GM20000 (cell line): ENCODE measurements at regions not wholly inside any gene's neighbourhood (a gene's known extent, or its start where the extent isn't known, plus 50 kb on each side); places are given as distances from the start of the nearest gene placed in this dataset.

Experiments
- DNase-seq: peaks from one replicate; pipeline ENCODE4 v3.0.0; 2012; ENCODE audit warnings: low spot score
- TF ChIP-seq, protein P1 (sequence below): IDR thresholded peaks from 2 replicates; pipeline ENCODE4 v1.5.1; 2012; ENCODE audit warnings: mild to moderate bottlenecking, control low read depth; ENCODE audit errors: extremely low read depth, missing control alignments

DNA sequence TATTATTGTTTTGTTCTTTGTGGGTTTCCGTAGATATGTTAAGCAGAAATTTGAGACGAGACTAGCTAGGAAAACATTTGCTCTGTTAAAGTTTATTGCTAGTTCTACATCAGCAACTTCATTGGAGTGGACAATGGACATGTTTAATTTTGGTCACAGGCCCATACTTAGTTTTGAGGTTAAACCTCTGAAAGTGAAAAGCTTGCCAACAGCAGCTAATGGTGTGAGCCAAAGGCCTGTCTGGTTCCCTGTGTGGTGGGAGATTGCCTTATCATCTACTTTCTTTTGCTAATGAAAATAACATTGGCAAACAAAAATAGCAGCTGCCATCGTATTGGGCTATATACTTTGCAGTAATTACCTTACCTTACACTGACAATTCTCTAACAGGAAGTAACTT, 388.4 kb upstream of the FZD8 start:
- no peak for DNase-seq
- TF ChIP-seq, protein P1, sequence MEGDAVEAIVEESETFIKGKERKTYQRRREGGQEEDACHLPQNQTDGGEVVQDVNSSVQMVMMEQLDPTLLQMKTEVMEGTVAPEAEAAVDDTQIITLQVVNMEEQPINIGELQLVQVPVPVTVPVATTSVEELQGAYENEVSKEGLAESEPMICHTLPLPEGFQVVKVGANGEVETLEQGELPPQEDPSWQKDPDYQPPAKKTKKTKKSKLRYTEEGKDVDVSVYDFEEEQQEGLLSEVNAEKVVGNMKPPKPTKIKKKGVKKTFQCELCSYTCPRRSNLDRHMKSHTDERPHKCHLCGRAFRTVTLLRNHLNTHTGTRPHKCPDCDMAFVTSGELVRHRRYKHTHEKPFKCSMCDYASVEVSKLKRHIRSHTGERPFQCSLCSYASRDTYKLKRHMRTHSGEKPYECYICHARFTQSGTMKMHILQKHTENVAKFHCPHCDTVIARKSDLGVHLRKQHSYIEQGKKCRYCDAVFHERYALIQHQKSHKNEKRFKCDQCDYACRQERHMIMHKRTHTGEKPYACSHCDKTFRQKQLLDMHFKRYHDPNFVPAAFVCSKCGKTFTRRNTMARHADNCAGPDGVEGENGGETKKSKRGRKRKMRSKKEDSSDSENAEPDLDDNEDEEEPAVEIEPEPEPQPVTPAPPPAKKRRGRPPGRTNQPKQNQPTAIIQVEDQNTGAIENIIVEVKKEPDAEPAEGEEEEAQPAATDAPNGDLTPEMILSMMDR, result no peak

DNA sequence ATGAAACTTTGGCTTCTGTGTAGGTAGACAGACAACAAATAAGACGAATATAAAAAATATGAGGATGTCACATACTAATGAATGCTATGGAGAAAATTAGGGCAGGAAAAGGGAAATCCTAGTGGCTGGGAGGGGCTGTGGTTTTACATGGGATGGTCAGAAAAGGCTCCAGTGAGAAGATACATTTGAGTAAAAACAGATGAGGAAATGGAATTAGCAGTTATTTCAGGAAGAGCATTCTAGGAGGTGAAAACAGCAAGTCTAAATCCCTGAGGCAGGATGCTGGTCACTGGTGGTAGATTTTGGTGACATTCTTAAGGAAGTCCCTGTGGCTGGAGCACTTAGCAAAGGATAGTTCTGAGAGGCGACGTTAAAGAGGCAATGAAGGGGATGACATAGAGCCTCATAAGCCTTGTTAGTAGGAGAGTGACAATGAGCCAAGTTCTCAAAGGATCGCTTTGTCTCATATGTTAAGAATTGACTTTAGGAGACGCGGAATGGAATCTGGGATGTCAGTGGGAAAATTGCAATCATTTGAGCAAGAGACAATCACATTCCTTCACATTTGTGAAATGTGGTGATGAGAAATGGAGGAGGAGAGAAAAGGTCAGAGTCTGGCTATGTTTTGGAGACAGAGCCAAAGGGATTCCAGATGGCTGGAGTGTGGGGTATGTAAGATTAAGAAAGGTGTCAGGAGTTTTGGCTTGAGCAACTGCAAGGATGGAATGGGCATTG, 384.7 kb upstream of the FZD8 start:
- DNase-seq, result no peak
- TF ChIP-seq, protein P1, result no peak

DNA sequence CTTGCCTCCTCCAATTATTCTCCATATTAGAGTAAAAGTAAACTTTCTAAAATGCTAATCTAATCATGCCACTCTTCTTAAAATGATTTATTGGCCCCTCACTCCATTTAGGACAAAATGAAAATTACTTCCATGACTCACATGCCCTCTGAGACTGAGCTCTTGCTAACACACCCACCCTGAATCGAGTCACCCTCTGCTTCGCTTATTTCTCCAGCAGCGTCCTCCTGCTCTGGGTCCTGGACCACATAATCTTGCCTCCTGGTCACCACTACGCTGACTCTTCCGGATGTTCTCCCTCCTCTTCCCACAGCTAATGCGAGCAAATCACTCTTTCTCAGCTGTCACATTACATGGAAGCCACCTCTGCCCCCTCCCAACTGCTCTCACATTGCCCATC, 384.0 kb upstream of the FZD8 start:
- TF ChIP-seq, protein P1, result no peak
- DNase-seq, result no peak

DNA sequence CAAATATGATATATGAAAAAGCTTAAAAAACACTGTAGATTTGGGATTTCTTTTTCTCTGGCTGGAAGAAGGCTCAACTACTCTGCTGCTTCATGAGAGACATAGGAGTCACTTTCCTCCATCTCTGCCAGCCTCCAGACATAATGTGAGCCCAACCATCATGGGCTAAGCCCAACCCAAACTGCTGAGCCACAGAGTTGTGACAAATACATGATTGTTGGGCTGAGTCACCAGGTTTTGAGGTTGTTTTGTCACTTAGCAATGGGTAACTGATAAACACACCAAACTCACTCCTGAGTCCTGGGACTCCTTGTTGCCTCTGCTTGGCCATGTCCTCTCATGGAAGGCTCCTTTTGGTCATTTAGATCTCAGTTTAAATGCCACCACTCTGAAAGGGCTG, 381.8 kb upstream of the FZD8 start:
- TF ChIP-seq, protein P1, result no peak
- no peak for DNase-seq

DNA sequence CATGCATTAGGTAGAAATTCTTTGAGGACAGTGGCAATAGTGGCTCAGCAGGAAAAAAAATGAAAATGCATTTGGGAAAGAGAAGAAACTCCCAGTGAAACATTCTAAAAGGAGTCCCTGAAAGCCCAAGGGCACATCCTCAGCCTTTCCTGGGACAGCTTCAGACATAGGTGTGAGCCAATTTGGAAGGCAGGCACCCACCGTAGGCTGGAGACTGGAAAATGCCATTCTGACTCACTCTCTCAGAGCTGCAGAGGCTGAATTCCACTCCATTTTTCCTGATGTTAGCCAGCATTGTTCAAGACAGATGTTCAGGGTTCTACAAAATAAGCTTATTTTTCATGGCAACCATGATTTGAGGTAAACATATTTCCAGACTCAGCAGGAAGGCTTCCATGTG, 379.0 kb upstream of the FZD8 start:
- TF ChIP-seq, protein P1, result no peak
- no peak for DNase-seq

DNA sequence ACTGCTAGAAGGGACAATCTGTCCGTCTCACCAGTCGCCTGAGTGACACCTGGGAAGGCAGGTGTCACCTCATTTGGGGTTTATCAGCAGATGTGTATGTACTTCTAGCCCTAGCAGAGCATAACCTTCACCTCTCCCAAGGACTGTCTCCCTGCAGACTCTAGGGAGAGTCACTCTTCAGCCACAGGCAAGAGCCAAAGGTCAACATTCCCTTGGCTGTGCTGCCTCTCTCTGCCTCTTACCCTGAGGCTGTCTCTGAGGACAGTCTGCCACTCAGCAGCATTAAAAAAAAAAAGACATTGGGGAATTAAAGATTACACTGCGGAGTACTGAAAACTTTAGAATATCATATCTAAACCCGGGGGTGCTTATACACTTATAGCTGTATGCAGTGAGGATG, 377.7 kb upstream of the FZD8 start:
- TF ChIP-seq, protein P1, result no peak
- DNase-seq, result no peak

DNA sequence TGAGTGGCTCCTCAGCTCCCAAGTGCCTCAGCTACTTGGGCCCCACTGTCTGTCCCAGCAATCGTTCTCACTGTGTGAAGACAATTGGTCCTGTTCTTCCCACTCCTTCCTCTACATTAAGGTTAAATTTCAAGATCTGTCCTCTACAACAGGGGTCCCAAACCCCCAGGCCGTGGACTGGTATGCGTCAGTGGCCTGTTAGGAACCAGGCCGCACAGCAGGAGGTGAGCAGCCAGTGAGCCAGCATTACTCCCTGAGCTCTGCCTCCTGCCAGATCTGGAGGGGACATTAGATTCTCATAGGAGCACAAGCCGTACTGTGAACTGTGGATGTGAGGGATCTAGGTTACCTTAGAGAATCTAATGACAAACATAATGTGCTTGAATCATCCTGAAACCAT, 376.9 kb upstream of the FZD8 start:
- no peak for DNase-seq
- TF ChIP-seq, protein P1, result no peak
